WTC11 (cell line): ENCODE measurements at regions not wholly inside any gene's neighbourhood (a gene's known extent, or its start where the extent isn't known, plus 50 kb on each side); places are given as distances from the start of the nearest gene placed in this dataset.

Experiments used
- ATAC-seq: fragments of 200-7000 bp; cut with Tn5 transposase; 2 replicates; pipeline ENCODE4 v1.10.0; 2021; ENCODE audit warnings: mild to moderate bottlenecking, moderate library complexity
- CTCF ChIA-PET: fragments of 300-600 bp; sonication (Branson Sonifier 250); formaldehyde crosslinking; loops from one replicate; lab custom pipeline; 2021; ENCODE audit warnings: antibody characterized with exemption; lab: Charles Lee
- POLR2A ChIA-PET: fragments of 350-600 bp; sonication (Branson Sonifier 250); formaldehyde crosslinking; loops from one replicate; lab custom pipeline; 2021; ENCODE audit warnings: antibody characterized with exemption; lab: Charles Lee
- DNase-seq: peaks from one replicate; pipeline ENCODE4 v3.0.0; 2021; ENCODE audit warnings: low spot score
- H3K27ac Mint-ChIP-seq: 2 replicates; pipeline ENCODE4 v1.8.0; 2021; ENCODE audit warnings: mixed read lengths
- H3K27me3 Mint-ChIP-seq: 2 replicates; pipeline ENCODE4 v1.8.0; 2021; ENCODE audit warnings: low read depth, mild to moderate bottlenecking, moderate library complexity, mixed read lengths
- H3K36me3 Mint-ChIP-seq: 2 replicates; pipeline ENCODE4 v1.8.0; 2021; ENCODE audit warnings: mixed read lengths
- H3K4me1 Mint-ChIP-seq: 2 replicates; pipeline ENCODE4 v1.8.0; 2022; ENCODE audit warnings: mixed read lengths
- H3K4me3 Mint-ChIP-seq: 2 replicates; pipeline ENCODE4 v1.8.0; 2021; ENCODE audit warnings: mild to moderate bottlenecking, moderate library complexity, mixed read lengths
- H3K9me3 Mint-ChIP-seq: 2 replicates; pipeline ENCODE4 v1.8.0; 2021; ENCODE audit warnings: mixed read lengths
- AR ChIP-seq: fragments of 250-450 bp; sonication (Bioruptor Pico); IDR thresholded peaks from 2 replicates; pipeline ENCODE4 v1.9.0; 2021; ENCODE audit warnings: mild to moderate bottlenecking
- ATF1 ChIP-seq: sonication (generic); formaldehyde crosslinking; IDR thresholded peaks from 2 replicates; pipeline ENCODE4 v1.8.1; 2023; ENCODE audit warnings: mild to moderate bottlenecking, moderate library complexity, missing genetic modification reagents
- ATF2 ChIP-seq: sonication (generic); formaldehyde crosslinking; IDR thresholded peaks from 2 replicates; pipeline ENCODE4 v1.8.1; 2022; ENCODE audit warnings: low read depth, missing genetic modification reagents, borderline replicate concordance
- CREB1 ChIP-seq: sonication (generic); formaldehyde crosslinking; IDR thresholded peaks from 2 replicates; pipeline ENCODE4 v1.8.0; 2023; ENCODE audit warnings: mild to moderate bottlenecking, missing genetic modification reagents
- FOXK1 ChIP-seq: sonication (generic); formaldehyde crosslinking; IDR thresholded peaks from 2 replicates; pipeline ENCODE4 v1.8.0; 2022; ENCODE audit warnings: mild to moderate bottlenecking, moderate library complexity, missing genetic modification reagents
- JAZF1 ChIP-seq: fragments of 250-450 bp; sonication (Bioruptor Pico); IDR thresholded peaks from 2 replicates; pipeline ENCODE4 v1.9.0; 2021; ENCODE audit warnings: moderate library complexity, mild to moderate bottlenecking, inconsistent platforms
- MLX ChIP-seq: sonication (generic); formaldehyde crosslinking; IDR thresholded peaks from 2 replicates; pipeline ENCODE4 v1.8.1; 2023; ENCODE audit warnings: mild to moderate bottlenecking, missing genetic modification reagents, moderate library complexity
- OVOL2 ChIP-seq: fragments of 250-450 bp; sonication (Bioruptor Pico); IDR thresholded peaks from 2 replicates; pipeline ENCODE4 v1.9.0; 2021; ENCODE audit warnings: mild to moderate bottlenecking, borderline replicate concordance
- PRDM15 ChIP-seq: sonication (generic); formaldehyde crosslinking; IDR thresholded peaks from 2 replicates; pipeline ENCODE4 v1.8.0; 2022; ENCODE audit warnings: missing genetic modification reagents
- RELA ChIP-seq: sonication (generic); formaldehyde crosslinking; IDR thresholded peaks from 2 replicates; pipeline ENCODE4 v1.8.1; 2022; ENCODE audit warnings: missing genetic modification reagents, mild to moderate bottlenecking, borderline replicate concordance
- SMAD3 ChIP-seq: sonication (generic); formaldehyde crosslinking; IDR thresholded peaks from 2 replicates; pipeline ENCODE4 v1.8.0; 2022; ENCODE audit warnings: missing genetic modification reagents, mild to moderate bottlenecking, borderline replicate concordance
- STAT6 ChIP-seq: sonication (generic); formaldehyde crosslinking; conservative IDR thresholded peaks from 2 replicates; pipeline ENCODE4 v1.8.1; 2023; ENCODE audit warnings: mild to moderate bottlenecking, low read depth, missing genetic modification reagents, moderate library complexity
- TCF7 ChIP-seq: sonication (generic); formaldehyde crosslinking; IDR thresholded peaks from 2 replicates; pipeline ENCODE4 v1.8.0; 2022; ENCODE audit warnings: mild to moderate bottlenecking, low read depth, missing genetic modification reagents, moderate library complexity
- ZNF219 ChIP-seq: sonication (generic); formaldehyde crosslinking; IDR thresholded peaks from 2 replicates; pipeline ENCODE4 v1.8.0; 2023; ENCODE audit warnings: missing genetic modification reagents, mild to moderate bottlenecking, borderline replicate concordance
- ZNF232 ChIP-seq: sonication (generic); formaldehyde crosslinking; IDR thresholded peaks from 2 replicates; pipeline ENCODE4 v1.8.0; 2022; ENCODE audit warnings: mild to moderate bottlenecking, missing genetic modification reagents
- ZNF396 ChIP-seq: fragments of 250-450 bp; sonication (Bioruptor Pico); IDR thresholded peaks from 2 replicates; pipeline ENCODE4 v1.8.0; 2021; ENCODE audit warnings: mild to moderate bottlenecking, moderate library complexity, borderline replicate concordance
- ZNF423 ChIP-seq: fragments of 250-450 bp; sonication (Bioruptor Pico); IDR thresholded peaks from 2 replicates; pipeline ENCODE4 v2.1.2; 2022; ENCODE audit warnings: mild to moderate bottlenecking, moderate library complexity
- ZNF425 ChIP-seq: fragments of 250-450 bp; sonication (Bioruptor Pico); conservative IDR thresholded peaks from 2 replicates; pipeline ENCODE4 v1.9.0; 2021; ENCODE audit warnings: mild to moderate bottlenecking

- H3K9me3 Mint-ChIP-seq, result peaks cover 6% of the 10 kb centered on the region; the same call in 1 of the 2 replicates
- TF ChIP-seq ATF1 (CRISPR knock-in tag) (no peak), ATF2 (no peak)
- TF ChIP-seq, all 79 proteins: peak for 0
- POLR2A ChIA-PET, result no interaction called here
- H3K4me1 Mint-ChIP-seq, result no peaks in the 10 kb centered on the region
- DNase-seq (no peak), ATAC-seq (peak; percentile 71)
- no peak overlapping the region for H3K4me3 Mint-ChIP-seq
- no peak overlapping the region for H3K27ac Mint-ChIP-seq
- no peaks in the 10 kb centered on the region for H3K27me3 Mint-ChIP-seq
- CTCF ChIA-PET, result interaction anchor here (1.0 to 1.3 kb wide), 5 partner anchors 13 to 45 kb away, joined by 3 to 4 read pairs (median 3); no protein-coding TSS in a partner anchor
- H3K36me3 Mint-ChIP-seq, result no peaks in the 10 kb centered on the region
Measured at GRCh38 chr2:57453945-57454344, 592.7 kb upstream of the VRK2 start.

GRCh38 chr2:57460396-57461276 lies 586.0 kb upstream of the VRK2 start:
- TF ChIP-seq ZNF232 (no peak), JAZF1 (CRISPR knock-in tag) (no peak), CREB1 (CRISPR knock-in tag) (no peak), AR (CRISPR knock-in tag) (no peak), OVOL2 (no peak), ZNF423 (CRISPR knock-in tag) (no peak), MLX (CRISPR knock-in tag) (no peak), RELA (no peak), STAT6 (CRISPR knock-in tag) (no peak), SMAD3 (CRISPR knock-in tag) (no peak), ZNF396 (CRISPR knock-in tag) (no peak)
- TF ChIP-seq, all 79 proteins: peak for 0
- H3K4me3 Mint-ChIP-seq, result no peak overlapping the region
- DNase-seq, result no peak
- CTCF ChIA-PET, result no interaction called here
- POLR2A ChIA-PET, result no interaction called here
- H3K27me3 Mint-ChIP-seq, result no peaks in the 10 kb centered on the region
- no peak overlapping the region for H3K27ac Mint-ChIP-seq
- H3K4me1 Mint-ChIP-seq, result no peaks in the 10 kb centered on the region
- H3K9me3 Mint-ChIP-seq, result peaks cover 6% of the 10 kb centered on the region; the same call in 1 of the 2 replicates
- no peaks in the 10 kb centered on the region for H3K36me3 Mint-ChIP-seq
- ATAC-seq, result no peak

- ChIA-PET CTCF (no interaction called here), POLR2A (no interaction called here)
- no peak for ATAC-seq
- no peaks in the 10 kb centered on the region for H3K36me3 Mint-ChIP-seq
- no peak for DNase-seq
- peaks cover 6% of the 10 kb centered on the region; the same call in 1 of the 2 replicates for H3K9me3 Mint-ChIP-seq
- no peak overlapping the region for H3K27ac Mint-ChIP-seq
- H3K27me3 Mint-ChIP-seq, result no peaks in the 10 kb centered on the region
- H3K4me3 Mint-ChIP-seq, result no peak overlapping the region
- no peaks in the 10 kb centered on the region for H3K4me1 Mint-ChIP-seq
- TF ChIP-seq ZNF425 (no peak), TCF7 (no peak), PRDM15 (CRISPR knock-in tag) (no peak), ZNF219 (CRISPR knock-in tag) (no peak), FOXK1 (CRISPR knock-in tag) (no peak)
Measured at GRCh38 chr2:57461624-57462023, 585.0 kb upstream of the VRK2 start.
